ENCODE measurements at regions not wholly inside any gene's neighbourhood (a gene's known extent, or its start where the extent isn't known, plus 50 kb on each side); places are given as distances from the start of the nearest gene placed in this dataset.

- TF ChIP-seq CTCF (IDR thresholded peaks at IDR 0.05; ENCODE audit: borderline replicate concordance, extremely low read depth, low read length, poor library complexity, severe bottlenecking) (no peak), EZH2 (IDR thresholded peaks at IDR 0.05; ENCODE audit: borderline replicate concordance, low read depth, low read length, severe bottlenecking) (no peak)
These were observed 545.8 kb downstream of the INSC start for GRCh38 chr11:15660496-15660895.
